Thyroid gland (tissue), 4 donors: ENCODE measurements at regions not wholly inside any gene's neighbourhood (a gene's known extent, or its start where the extent isn't known, plus 50 kb on each side); places are given as distances from the start of the nearest gene placed in this dataset.

Source experiments
- CTCF ChIP-seq, 6 experiments: fragments of 200-600 bp in 3 of 6; fragments of 450-650 bp in 3 of 6; sonication (generic) in 3 of 6; IDR thresholded peaks; one replicate each; pipeline ENCODE4 v1.5.1; 2016 to 2019; ENCODE audit warnings: antibody characterized with exemption in 6 of 6, mild to moderate bottlenecking in 2 of 6, inconsistent platforms in 1 of 6, moderate library complexity in 1 of 6
- POLR2A ChIP-seq, 2 donors: fragments of 450-650 bp; IDR thresholded peaks; one replicate each; pipeline ENCODE4 v1.6.1; 2017; ENCODE audit warnings: antibody characterized with exemption in 2 of 2, mild to moderate bottlenecking in 2 of 2, moderate library complexity in 1 of 2

- TF ChIP-seq CTCF (IDR thresholded peaks at IDR 0.05): no peak
- no peak for TF ChIP-seq POLR2A (IDR thresholded peaks at IDR 0.05)
Observed at GRCh38 chr6:6865611-6866010, 242.2 kb upstream of the RREB1 start.
